ENCODE measurements at regions not wholly inside any gene's neighbourhood (a gene's known extent, or its start where the extent isn't known, plus 50 kb on each side); places are given as distances from the start of the nearest gene placed in this dataset.

DNA sequence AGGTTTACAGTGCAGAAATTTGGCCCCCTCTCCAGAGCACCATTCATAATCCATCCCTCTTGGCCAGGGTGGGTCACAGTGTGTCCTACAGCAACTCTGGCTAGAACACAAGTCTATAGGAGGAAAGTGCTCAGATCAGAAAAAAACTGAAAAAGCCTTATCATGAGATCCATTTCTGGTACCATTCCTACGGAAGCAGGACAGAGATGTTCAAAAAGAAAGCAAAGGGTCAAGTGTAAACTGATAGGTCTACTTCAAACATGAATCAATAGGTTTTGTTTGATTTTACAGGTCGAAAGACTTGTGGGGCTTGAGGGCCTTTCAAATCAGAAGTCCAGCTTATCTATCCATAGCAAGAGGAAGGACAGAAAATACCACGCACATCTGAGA, 326.4 kb downstream of the SOX9 start:
- H3K4me2 ChIP-seq (ENCODE audit: insufficient read depth, low read length): no peak overlapping the region
- FAIRE-seq (no peak), DNase-seq (ENCODE audit: low read depth, low spot score) (no peak)
- H3K9me3 ChIP-seq (replicated peaks; ENCODE audit: control insufficient read depth, insufficient read depth, low read length): peaks cover 2% of the 10 kb centered on the region
- H3K36me3 ChIP-seq (ENCODE audit: control insufficient read depth in 2 of 2, extremely low read depth in 1 of 2, insufficient read depth in 2 of 2, low read length in 2 of 2): no peaks in the 10 kb centered on the region
- no peaks in the 10 kb centered on the region for H3K27me3 ChIP-seq (ENCODE audit: control insufficient read depth in 2 of 2, insufficient read depth in 2 of 2, low read length in 2 of 2)
- no TSS peak for BruUV-seq (replicated peaks)
- ChIA-PET POLR2A (no interaction called here), CTCF (no interaction called here)
- intact Hi-C loops (cut with micrococcal nuclease): no loop called here
- no peak overlapping the region for H3K9ac ChIP-seq (replicated peaks; ENCODE audit: extremely low read depth, insufficient read depth, low read length)
- H3K4me1 ChIP-seq (ENCODE audit: control insufficient read depth, extremely low read depth, insufficient read depth, low read length): no peaks in the 10 kb centered on the region
- no peak overlapping the region for H3K27ac ChIP-seq (ENCODE audit: insufficient read depth, low read depth, low read length)
- no peaks in the 10 kb centered on the region for H3K9me1 ChIP-seq (replicated peaks; ENCODE audit: control insufficient read depth, extremely low read depth, insufficient read depth, low read length)
- TF ChIP-seq, protein P1, sequence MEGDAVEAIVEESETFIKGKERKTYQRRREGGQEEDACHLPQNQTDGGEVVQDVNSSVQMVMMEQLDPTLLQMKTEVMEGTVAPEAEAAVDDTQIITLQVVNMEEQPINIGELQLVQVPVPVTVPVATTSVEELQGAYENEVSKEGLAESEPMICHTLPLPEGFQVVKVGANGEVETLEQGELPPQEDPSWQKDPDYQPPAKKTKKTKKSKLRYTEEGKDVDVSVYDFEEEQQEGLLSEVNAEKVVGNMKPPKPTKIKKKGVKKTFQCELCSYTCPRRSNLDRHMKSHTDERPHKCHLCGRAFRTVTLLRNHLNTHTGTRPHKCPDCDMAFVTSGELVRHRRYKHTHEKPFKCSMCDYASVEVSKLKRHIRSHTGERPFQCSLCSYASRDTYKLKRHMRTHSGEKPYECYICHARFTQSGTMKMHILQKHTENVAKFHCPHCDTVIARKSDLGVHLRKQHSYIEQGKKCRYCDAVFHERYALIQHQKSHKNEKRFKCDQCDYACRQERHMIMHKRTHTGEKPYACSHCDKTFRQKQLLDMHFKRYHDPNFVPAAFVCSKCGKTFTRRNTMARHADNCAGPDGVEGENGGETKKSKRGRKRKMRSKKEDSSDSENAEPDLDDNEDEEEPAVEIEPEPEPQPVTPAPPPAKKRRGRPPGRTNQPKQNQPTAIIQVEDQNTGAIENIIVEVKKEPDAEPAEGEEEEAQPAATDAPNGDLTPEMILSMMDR (IDR thresholded peaks at IDR 0.05; ENCODE audit: extremely low read depth in 1 of 2, insufficient read depth in 1 of 2, low read depth in 1 of 2, low read length in 2 of 2): no peak
- TF ChIP-seq GATA2 (IDR thresholded peaks at IDR 0.05; ENCODE audit: insufficient read depth, insufficient read length, low read depth, low read length) (no peak), POLR2A (IDR thresholded peaks at IDR 0.05; ENCODE audit: low read depth, low read length) (no peak), FOS (IDR thresholded peaks at IDR 0.05; ENCODE audit: borderline replicate concordance, insufficient read depth, low read length) (no peak), JUN (IDR thresholded peaks at IDR 0.05; ENCODE audit: borderline replicate concordance, insufficient read depth, insufficient read length, low read depth) (no peak), EZH2 (IDR thresholded peaks at IDR 0.05; ENCODE audit: borderline replicate concordance, low read depth, low read length, severe bottlenecking) (no peak), POLR2AphosphoS5 (IDR thresholded peaks at IDR 0.05; ENCODE audit: insufficient read depth, low read depth, low read length) (no peak), MYC (IDR thresholded peaks at IDR 0.05; ENCODE audit: low read depth, low read length) (no peak)
- TF ChIP-seq, protein P2, sequence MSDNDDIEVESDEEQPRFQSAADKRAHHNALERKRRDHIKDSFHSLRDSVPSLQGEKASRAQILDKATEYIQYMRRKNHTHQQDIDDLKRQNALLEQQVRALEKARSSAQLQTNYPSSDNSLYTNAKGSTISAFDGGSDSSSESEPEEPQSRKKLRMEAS (IDR thresholded peaks at IDR 0.05; ENCODE audit: insufficient read depth, insufficient read length): no peak
- dilution Hi-C loops (cut with MboI; ENCODE audit: extremely low pct_ligation_motif_present, low sequenced_read_pairs): no loop called here
- H3K79me2 ChIP-seq (ENCODE audit: control insufficient read depth, insufficient read depth, low read length): no peaks in the 10 kb centered on the region
- no peaks in the 10 kb centered on the region for H4K20me1 ChIP-seq (replicated peaks; ENCODE audit: control insufficient read depth, extremely low read depth, insufficient read depth, low read length)
- H3K4me3 ChIP-seq (replicated peaks in 1 of 3; ENCODE audit: insufficient read depth in 1 of 3, low read depth in 1 of 3, low read length in 3 of 3): no peak overlapping the region
- no peak overlapping the region for H2AFZ ChIP-seq (ENCODE audit: low read depth, low read length)
